Muscle of arm (tissue), 1 donor: ENCODE measurements at regions not wholly inside any gene's neighbourhood (a gene's known extent, or its start where the extent isn't known, plus 50 kb on each side); places are given as distances from the start of the nearest gene placed in this dataset.

Source experiments
- DNase-seq: peaks from one replicate; pipeline ENCODE4 v3.0.0-alpha.2; 2013

GRCh38 chr11:104830508-104830907 is 67.8 kb downstream of the CASP12 start:
- no peak for DNase-seq

DNA sequence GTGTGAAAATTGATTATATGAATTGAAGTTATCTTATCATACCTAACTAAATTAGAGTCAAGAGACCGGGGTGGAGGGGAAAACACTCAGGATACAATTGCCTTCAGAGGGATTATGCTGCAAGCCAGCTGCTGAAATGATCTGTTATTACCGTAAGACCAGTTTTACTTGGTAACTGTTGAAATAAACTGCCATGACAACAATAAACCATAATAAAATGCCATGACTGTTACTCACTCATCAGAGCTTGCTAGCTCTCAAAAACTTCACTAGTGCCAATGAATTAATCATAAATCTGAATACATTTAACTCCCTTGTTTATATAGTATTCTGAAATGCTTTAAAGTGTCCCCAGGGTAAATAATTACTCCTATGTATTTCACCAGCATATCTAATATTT is 68.2 kb downstream of the CASP12 start:
- peak; percentile 13 for DNase-seq

DNA sequence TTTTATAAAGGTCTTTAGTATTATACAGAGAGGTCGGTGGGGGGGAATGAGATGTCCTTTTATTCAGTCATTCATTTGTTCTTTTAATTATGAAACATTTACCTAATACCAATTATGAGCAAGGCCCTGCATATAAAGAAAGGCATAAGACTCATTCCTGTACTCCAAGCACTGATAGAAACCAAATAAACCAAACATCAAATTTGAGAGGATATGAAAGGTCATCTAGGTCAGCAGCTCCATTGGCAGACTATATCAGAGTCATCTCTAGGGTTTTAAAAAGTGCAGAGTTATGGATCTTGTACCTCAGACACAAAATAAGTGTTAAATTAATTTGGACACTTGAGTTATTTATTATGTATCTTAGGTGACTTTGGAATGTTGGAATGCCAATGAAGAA is 71.5 kb downstream of the CASP12 start:
- DNase-seq, result no peak

- no peak for DNase-seq
Observed at GRCh38 chr11:104823657-104824056, 74.6 kb downstream of the CASP12 start.

DNA sequence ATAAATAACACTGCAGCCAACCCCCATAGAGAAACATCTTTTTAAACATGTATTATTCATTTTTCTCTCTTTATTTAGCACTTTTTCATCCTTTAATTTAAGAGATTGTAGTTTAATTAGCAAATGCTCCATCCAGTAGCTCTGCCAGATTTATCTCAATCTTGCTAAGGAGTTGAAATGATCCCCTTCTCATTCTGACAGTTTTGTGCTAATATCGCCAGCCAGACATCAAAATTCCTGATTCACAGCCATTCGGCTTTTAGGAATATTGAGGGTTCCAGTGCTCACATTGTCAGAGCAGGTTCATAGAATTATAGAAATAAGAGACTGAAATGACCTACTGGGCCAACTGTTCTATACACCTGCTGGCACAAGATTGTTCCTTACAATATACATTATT is 77.8 kb downstream of the CASP12 start:
- DNase-seq, result no peak

GRCh38 chr11:104819603-104820002 is 78.7 kb downstream of the CASP12 start:
- DNase-seq, result no peak

DNA sequence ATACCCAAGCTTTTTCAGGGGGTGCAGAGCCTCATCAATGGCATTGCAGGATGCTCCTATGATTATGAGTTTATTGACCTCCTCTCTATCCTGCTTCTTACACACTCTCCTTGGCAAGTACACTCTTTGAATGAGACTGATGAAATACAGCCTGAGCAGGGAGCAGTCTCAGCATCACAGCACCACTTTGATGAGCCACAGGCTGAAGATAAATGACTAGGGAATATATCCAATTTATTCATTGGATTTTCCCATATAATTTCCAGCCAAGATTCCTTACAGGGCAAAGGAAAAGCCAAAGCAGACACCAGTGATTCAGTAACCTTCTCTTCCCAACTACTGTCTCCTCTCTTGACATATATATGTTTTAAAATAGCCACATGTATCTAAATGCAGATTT is 79.2 kb downstream of the CASP12 start:
- no peak for DNase-seq

DNA sequence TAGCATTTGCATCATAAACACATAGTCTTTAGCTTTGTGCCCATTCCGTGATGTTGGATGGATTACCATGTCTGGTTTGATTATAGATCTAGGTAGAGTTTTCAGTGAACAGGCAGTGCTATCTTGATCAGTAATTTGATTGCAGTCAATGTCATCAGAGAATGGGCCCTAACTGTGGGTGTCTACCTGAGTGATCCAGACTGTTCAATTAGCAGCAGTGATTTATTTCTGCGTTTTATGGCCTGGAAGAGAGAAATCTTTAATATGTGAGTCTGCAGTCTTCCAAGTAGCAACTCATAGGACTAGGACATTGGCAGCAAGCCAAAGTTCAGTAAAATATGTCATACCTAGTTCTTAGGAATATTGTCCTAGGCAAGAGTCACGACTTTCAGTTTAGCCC is 80.3 kb downstream of the CASP12 start:
- DNase-seq, result no peak

DNA sequence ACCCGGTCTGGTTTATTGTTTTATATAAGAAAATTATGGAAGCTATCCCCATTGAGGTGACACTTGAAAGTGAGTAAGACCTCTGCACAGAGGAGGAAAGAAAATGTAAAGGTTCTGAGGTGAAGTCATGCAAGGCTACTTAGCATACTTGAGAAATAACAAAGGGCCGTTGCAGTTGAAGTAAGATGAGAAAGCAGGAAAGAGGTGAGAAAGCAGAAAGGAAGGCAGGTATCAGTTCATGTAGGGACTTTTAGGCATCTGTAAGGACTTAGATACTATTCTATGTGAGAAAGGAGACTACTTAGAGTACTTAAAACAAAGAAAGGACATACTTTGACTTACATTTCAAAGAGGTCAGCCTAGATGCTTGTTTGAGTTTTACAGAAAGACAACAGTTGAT is 84.7 kb downstream of the CASP12 start:
- no peak for DNase-seq

GRCh38 chr11:104812103-104812788 is 86.0 kb downstream of the CASP12 start:
- DNase-seq, result no peak

GRCh38 chr11:104803776-104804175 is 94.5 kb downstream of the CASP12 start:
- no peak for DNase-seq

DNA sequence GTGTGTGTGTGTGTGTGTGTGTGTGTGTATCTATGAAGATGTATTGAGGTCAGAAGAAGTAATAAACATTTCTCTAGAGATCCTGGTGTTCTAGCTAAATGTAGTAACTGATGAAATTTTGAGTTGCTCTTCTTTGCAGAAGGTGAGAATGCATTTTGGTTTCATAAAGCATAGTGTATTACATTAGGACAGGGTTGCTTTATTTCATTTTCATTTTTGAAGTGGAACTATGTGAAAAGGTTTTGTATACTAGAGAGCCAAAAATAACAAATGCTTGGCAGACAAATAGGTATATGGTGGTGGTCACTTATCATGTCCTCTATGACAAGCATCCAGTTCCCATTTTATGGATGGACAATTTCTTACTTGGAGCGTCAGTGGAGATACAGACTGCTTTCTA is 99.0 kb downstream of the CASP12 start:
- DNase-seq, result no peak

DNA sequence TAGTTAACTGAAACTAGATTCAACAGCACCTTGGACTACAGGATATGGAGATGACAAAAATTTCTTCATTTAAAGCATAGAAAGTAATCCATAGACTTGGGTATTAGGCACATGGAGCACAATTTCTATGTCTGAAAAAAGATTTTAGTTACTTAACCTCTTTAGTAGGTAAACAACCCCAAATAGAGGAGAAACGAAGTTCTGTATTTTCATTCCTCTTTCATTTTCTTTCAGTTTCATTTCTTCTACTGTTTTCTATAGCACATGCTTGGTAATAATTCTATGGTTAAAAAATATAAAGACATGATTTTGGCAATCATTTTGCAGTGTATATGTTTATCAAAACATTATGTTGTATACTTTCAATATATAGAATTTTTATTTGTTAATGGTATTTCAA is 99.5 kb downstream of the CASP12 start:
- DNase-seq, result no peak

DNA sequence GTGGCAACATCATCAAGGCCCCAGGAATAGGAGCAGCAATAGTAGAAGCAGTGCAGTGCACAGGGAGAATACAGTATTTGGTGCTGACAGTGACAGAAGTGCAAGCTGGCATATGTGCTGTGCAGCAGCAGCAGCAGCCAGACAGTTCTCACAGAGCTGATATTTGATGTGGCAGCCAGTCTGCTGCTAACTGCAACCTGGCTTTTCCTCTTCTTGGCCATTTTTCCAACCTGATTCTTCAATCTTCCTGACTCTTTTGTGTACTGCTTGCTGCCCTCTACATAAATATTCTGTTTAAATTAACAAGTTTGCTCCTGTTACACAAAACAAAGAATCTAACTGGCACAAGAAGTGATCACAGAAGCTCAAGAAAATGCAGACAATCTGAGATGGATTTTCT is 102.0 kb downstream of the CASP12 start:
- no peak for DNase-seq

DNA sequence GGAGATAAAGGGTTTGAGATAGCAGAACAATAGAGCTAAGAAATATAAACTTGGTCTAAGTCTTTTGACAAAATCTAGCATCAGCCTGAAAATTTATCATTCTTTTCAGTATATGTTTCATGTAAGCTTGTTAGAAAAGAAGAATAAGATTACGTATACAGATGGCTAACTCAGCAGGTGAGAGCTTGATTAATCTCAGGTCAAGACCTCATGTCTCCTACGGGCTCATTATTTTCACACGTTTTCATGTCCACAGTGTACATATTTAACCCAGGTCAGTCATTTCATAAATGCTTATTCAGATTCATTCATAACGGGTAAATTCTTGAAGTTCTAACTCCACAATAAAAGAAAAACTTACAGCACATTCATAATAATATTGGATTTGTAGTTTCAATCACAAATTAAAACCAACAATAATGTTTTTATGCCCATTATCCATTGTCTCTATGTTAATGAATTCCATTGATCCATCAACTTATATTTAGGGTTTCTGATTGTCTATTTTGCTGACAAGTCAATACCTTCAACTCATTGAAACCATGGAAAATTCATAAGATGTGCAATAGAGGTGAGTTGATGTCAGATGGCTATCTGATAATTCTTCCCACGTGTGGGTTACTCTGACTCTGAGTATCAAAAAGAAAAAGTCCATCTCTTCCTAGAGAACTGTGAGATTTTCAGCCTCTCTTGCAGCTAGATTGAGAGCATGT is 102.6 kb downstream of the CASP12 start:
- DNase-seq, result no peak

GRCh38 chr11:104792861-104793260 is 105.4 kb downstream of the CASP12 start:
- DNase-seq, result no peak

- DNase-seq, result no peak
Observed at GRCh38 chr11:104791896-104792295, 106.4 kb downstream of the CASP12 start.

DNA sequence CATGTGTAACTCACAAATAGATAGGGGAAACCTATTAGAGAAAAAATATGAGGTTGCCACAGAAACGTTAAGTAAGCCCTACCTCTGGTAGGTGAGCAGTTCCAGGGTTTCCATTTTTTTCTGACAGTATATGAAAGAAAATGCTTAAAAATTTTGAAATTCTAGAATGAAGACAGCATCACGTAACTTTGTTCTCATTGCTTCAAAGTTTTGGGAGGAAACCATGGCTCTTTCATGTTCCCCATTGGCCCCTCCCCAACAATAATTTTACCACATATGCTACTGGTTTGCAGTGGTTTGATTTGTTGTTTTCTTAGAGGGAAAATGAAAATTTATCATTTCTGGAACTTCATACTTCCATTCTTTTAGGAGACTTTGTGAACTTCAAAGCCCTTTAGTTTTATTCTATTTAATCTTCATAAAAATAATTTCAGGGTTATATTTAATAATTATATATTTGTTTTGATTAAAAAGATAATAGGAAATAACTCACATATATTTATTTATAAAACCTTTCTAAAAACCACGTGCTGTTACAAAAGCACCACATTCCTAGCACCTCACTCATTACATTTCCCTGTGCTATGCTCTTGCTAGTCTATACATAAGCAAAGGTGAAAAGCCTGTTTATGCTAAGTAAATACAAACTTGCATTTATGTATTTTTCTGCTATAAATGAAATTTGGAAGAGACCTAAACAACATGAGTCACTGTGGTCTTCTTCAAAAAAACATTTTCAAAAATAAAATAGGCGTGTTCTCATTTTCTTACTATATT is 113.4 kb downstream of the CASP12 start:
- no peak for DNase-seq

DNA sequence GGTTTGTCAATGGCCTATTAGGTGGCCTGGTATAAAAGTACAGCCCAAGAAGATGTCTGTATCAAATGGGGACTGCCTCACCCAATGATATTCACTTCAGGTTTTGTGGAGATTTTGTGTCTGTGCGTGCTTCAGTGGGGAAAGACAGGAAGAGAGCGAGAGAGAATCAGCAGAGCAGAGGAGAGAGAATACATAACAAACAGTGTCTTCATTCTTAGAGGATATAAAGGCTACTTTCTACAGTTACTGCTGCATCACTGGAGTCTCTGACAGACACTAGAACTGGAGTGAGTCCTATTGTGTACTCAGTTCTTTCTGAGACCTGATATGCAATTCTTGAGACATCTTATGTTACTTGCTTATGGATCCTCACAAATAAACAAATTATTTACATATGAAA is 115.0 kb downstream of the CASP12 start:
- no peak for DNase-seq

GRCh38 chr11:104782377-104782754 is 115.9 kb downstream of the CASP12 start:
- DNase-seq, result no peak

DNA sequence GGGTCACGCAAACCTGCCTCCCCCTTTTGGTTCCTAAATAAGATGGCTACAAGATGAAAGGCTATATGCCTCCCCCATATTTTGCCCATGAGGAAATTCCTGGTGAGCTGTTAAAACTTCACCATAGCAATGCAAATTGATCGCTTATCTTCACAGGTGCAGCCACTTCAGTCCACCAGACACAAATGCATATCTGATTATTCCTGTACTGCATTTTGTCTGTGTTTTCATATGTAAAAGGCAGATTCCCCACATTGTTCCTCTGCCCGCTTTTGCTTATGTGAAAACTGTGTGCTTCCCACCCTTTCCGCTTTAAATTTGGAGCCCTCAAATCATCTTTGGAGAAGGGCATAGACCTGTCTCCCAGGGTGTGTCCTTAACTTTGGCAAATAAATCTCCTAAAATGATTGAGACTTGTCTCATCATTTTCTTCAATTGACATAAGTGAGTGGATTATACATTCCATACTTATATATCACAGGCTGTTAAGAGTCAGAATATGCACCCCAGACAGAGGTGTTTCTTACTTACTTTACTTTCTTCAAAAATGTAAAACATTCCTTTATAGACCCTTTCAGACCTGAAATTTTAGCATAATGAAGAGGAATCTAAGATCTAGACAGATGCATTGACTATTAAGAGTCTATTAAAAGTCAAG is 116.4 kb downstream of the CASP12 start:
- DNase-seq, result no peak

- DNase-seq, result no peak
Observed at GRCh38 chr11:104781037-104781436, 117.2 kb downstream of the CASP12 start.
